ENCODE measurements at regions not wholly inside any gene's neighbourhood (a gene's known extent, or its start where the extent isn't known, plus 50 kb on each side); places are given as distances from the start of the nearest gene placed in this dataset.

DNA sequence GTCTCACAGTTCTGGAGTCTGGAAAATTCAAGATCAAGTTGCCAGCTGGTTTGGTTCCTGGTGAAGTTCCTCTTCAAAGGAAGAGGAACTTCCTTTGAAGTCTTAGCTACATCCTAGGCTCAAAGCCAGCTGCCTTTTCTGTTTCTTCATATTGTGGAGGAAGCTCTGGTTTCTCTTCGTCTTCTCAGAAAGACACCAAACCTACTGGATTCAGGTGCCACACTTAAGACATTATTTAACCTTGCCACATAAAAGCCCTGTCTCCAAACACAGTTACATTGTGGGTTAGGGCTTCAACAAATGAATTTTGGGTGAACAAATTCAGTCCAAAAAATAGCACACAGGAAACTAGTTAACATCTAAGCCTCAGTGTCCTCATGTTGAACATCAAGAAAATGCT is 1019.8 kb downstream of the GALC start:
- no peaks in the 10 kb centered on the region for H3K4me1 ChIP-seq (ENCODE audit: insufficient read depth, low read length)
- H3K4me3 ChIP-seq (replicated peaks in 1 of 3; ENCODE audit: insufficient read depth in 1 of 3, low read depth in 2 of 3, low read length in 3 of 3): no peak overlapping the region
- ChIA-PET CTCF (ENCODE audit: low intra/inter-chr PET ratio, low total read pairs) (no interaction called here), POLR2A (no interaction called here)
- no peak overlapping the region for H3K27ac ChIP-seq (ENCODE audit: extremely low read length, insufficient read depth, low read length)
- ATAC-seq (no peak), DNase-seq (ENCODE audit: low spot score) (no peak), FAIRE-seq (no peak)
- intact Hi-C loops (cut with micrococcal nuclease; ENCODE audit: unreplicated experiment) (no loop called here), in situ Hi-C loops (cut with HindIII; ENCODE audit: extremely low pct_ligation_motif_present, low pct_unique_long_range_greater_than_20kb) (no loop called here)
- H3K27me3 ChIP-seq (ENCODE audit: control insufficient read depth in 1 of 2, insufficient read depth in 2 of 2, low read length in 2 of 2): no peaks in the 10 kb centered on the region
- H3K9ac ChIP-seq (ENCODE audit: insufficient read depth, low read depth, low read length): no peak overlapping the region
- no peaks in the 10 kb centered on the region for H4K20me1 ChIP-seq (ENCODE audit: insufficient read depth, low read length)
- no peaks in the 10 kb centered on the region for H3K79me2 ChIP-seq (ENCODE audit: insufficient read depth, low read length)
- no peak overlapping the region for H3K4me2 ChIP-seq (ENCODE audit: low read depth, low read length)
- H3K9me3 ChIP-seq (ENCODE audit: low read length): peaks cover 18% of the 10 kb centered on the region; the same call in 1 of the 2 replicates
- no TSS peak for BruUV-seq (replicated peaks)
- TF ChIP-seq SALL1 (CRISPR knock-in tag; IDR thresholded peaks at IDR 0.05) (no peak), ZNF749 (CRISPR knock-in tag; IDR thresholded peaks at IDR 0.05; ENCODE audit: borderline replicate concordance) (no peak), CEBPB (IDR thresholded peaks at IDR 0.05; ENCODE audit: borderline replicate concordance, low read depth, low read length) (no peak), SMARCC2 (IDR thresholded peaks at IDR 0.05) (no peak), RARA (CRISPR knock-in tag; IDR thresholded peaks at IDR 0.05) (no peak), RFXAP (CRISPR knock-in tag; IDR thresholded peaks at IDR 0.05; ENCODE audit: borderline replicate concordance) (no peak), ZNF329 (CRISPR knock-in tag; IDR thresholded peaks at IDR 0.05; ENCODE audit: low read depth) (no peak), ONECUT2 (CRISPR knock-in tag; IDR thresholded peaks at IDR 0.05) (no peak)
- TF ChIP-seq, protein P1, sequence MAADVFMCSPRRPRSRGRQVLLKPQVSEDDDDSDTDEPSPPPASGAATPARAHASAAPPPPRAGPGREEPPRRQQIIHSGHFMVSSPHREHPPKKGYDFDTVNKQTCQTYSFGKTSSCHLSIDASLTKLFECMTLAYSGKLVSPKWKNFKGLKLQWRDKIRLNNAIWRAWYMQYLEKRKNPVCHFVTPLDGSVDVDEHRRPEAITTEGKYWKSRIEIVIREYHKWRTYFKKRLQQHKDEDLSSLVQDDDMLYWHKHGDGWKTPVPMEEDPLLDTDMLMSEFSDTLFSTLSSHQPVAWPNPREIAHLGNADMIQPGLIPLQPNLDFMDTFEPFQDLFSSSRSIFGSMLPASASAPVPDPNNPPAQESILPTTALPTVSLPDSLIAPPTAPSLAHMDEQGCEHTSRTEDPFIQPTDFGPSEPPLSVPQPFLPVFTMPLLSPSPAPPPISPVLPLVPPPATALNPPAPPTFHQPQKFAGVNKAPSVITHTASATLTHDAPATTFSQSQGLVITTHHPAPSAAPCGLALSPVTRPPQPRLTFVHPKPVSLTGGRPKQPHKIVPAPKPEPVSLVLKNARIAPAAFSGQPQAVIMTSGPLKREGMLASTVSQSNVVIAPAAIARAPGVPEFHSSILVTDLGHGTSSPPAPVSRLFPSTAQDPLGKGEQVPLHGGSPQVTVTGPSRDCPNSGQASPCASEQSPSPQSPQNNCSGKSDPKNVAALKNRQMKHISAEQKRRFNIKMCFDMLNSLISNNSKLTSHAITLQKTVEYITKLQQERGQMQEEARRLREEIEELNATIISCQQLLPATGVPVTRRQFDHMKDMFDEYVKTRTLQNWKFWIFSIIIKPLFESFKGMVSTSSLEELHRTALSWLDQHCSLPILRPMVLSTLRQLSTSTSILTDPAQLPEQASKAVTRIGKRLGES (CRISPR knock-in tag; IDR thresholded peaks at IDR 0.05; ENCODE audit: borderline replicate concordance): no peak
- no peaks in the 10 kb centered on the region for H3K36me3 ChIP-seq (replicated peaks in 1 of 2; ENCODE audit: control insufficient read depth in 1 of 2, insufficient read depth in 2 of 2, low read length in 2 of 2)
- no peak overlapping the region for H2AFZ ChIP-seq (ENCODE audit: low read length)
- WGBS (ENCODE audit: low lambda C conversion rate): 0% methylated on average over 1 of the region's 1 CpG
